ENCODE measurements at regions not wholly inside any gene's neighbourhood (a gene's known extent, or its start where the extent isn't known, plus 50 kb on each side); places are given as distances from the start of the nearest gene placed in this dataset.

GRCh38 chr6:133062696-133063306 lies 178.4 kb upstream of the EYA4 start:
- Histone ChIP-seq H3K9me3 (replicated peaks; ENCODE audit: control insufficient read depth, low read depth, low read length) (no peaks in the 10 kb centered on the region), H3K27ac (ENCODE audit: low read length) (peak overlapping the region; percentile 84), H3K36me3 (ENCODE audit: control insufficient read depth, insufficient read depth, low read length) (no peaks in the 10 kb centered on the region), H3K4me3 (ENCODE audit: low read length) (no peak overlapping the region), H3K27me3 (ENCODE audit: control insufficient read depth, insufficient read depth, low read length) (no peaks in the 10 kb centered on the region), H3K4me1 (ENCODE audit: control insufficient read depth, insufficient read depth, low read length) (peaks cover 3% of the 10 kb centered on the region)
- DNase-seq: peak; percentile 70
- 87% methylated on average over 3 of the region's 8 CpGs for WGBS (ENCODE audit: insufficient coverage)

- Histone ChIP-seq H3K9me3 (replicated peaks; ENCODE audit: control insufficient read depth, low read depth, low read length) (no peaks in the 10 kb centered on the region), H3K4me1 (ENCODE audit: control insufficient read depth, insufficient read depth, low read length) (peaks cover 1% of the 10 kb centered on the region), H3K36me3 (ENCODE audit: control insufficient read depth, insufficient read depth, low read length) (no peaks in the 10 kb centered on the region), H3K27me3 (ENCODE audit: control insufficient read depth, insufficient read depth, low read length) (no peaks in the 10 kb centered on the region), H3K27ac (ENCODE audit: low read length) (no peak overlapping the region), H3K4me3 (ENCODE audit: low read length) (no peak overlapping the region)
- DNase-seq: no peak
- WGBS (ENCODE audit: insufficient coverage): 17% methylated on average over 1 of the region's 3 CpGs
These were observed 173.2 kb upstream of the EYA4 start for GRCh38 chr6:133067960-133068359.

GRCh38 chr6:133070410-133071043 lies 170.6 kb upstream of the EYA4 start:
- Histone ChIP-seq H3K4me3 (ENCODE audit: low read length) (no peak overlapping the region), H3K9me3 (replicated peaks; ENCODE audit: control insufficient read depth, low read depth, low read length) (no peaks in the 10 kb centered on the region), H3K27ac (ENCODE audit: low read length) (no peak overlapping the region), H3K27me3 (ENCODE audit: control insufficient read depth, insufficient read depth, low read length) (no peaks in the 10 kb centered on the region), H3K36me3 (ENCODE audit: control insufficient read depth, insufficient read depth, low read length) (no peaks in the 10 kb centered on the region), H3K4me1 (ENCODE audit: control insufficient read depth, insufficient read depth, low read length) (no peaks in the 10 kb centered on the region)
- WGBS (ENCODE audit: insufficient coverage): 100% methylated on average over 1 of the region's 4 CpGs
- no peak for DNase-seq

- Histone ChIP-seq H3K4me1 (ENCODE audit: control insufficient read depth, insufficient read depth, low read length) (peaks cover 2% of the 10 kb centered on the region), H3K36me3 (ENCODE audit: control insufficient read depth, insufficient read depth, low read length) (no peaks in the 10 kb centered on the region), H3K27me3 (ENCODE audit: control insufficient read depth, insufficient read depth, low read length) (no peaks in the 10 kb centered on the region), H3K9me3 (replicated peaks; ENCODE audit: control insufficient read depth, low read depth, low read length) (no peaks in the 10 kb centered on the region), H3K4me3 (ENCODE audit: low read length) (no peak overlapping the region), H3K27ac (ENCODE audit: low read length) (no peak overlapping the region)
- WGBS (ENCODE audit: insufficient coverage): no CpG with 5 or more reads among the region's 2 CpGs
- DNase-seq: no peak
These were observed 161.3 kb upstream of the EYA4 start for GRCh38 chr6:133079901-133080300.

GRCh38 chr6:133083248-133083967 lies 157.7 kb upstream of the EYA4 start:
- H3K27ac ChIP-seq (ENCODE audit: low read length): no peak overlapping the region
- H3K4me3 ChIP-seq (ENCODE audit: low read length): no peak overlapping the region
- DNase-seq: no peak
- no CpG with 5 or more reads among the region's 2 CpGs for WGBS (ENCODE audit: insufficient coverage)
- no peaks in the 10 kb centered on the region for H3K36me3 ChIP-seq (ENCODE audit: control insufficient read depth, insufficient read depth, low read length)
- H3K27me3 ChIP-seq (ENCODE audit: control insufficient read depth, insufficient read depth, low read length): no peaks in the 10 kb centered on the region
- peaks cover 4% of the 10 kb centered on the region for H3K4me1 ChIP-seq (ENCODE audit: control insufficient read depth, insufficient read depth, low read length)
- no peaks in the 10 kb centered on the region for H3K9me3 ChIP-seq (replicated peaks; ENCODE audit: control insufficient read depth, low read depth, low read length)

GRCh38 chr6:133085471-133085870 lies 155.7 kb upstream of the EYA4 start:
- Histone ChIP-seq H3K36me3 (ENCODE audit: control insufficient read depth, insufficient read depth, low read length) (no peaks in the 10 kb centered on the region), H3K9me3 (replicated peaks; ENCODE audit: control insufficient read depth, low read depth, low read length) (no peaks in the 10 kb centered on the region), H3K27ac (ENCODE audit: low read length) (peak overlapping the region; percentile 29), H3K4me1 (ENCODE audit: control insufficient read depth, insufficient read depth, low read length) (peaks cover 4% of the 10 kb centered on the region), H3K4me3 (ENCODE audit: low read length) (no peak overlapping the region), H3K27me3 (ENCODE audit: control insufficient read depth, insufficient read depth, low read length) (no peaks in the 10 kb centered on the region)
- no CpG with 5 or more reads among the region's 1 CpG for WGBS (ENCODE audit: insufficient coverage)
- peak; percentile 65 for DNase-seq

GRCh38 chr6:133085896-133086295 lies 155.3 kb upstream of the EYA4 start:
- Histone ChIP-seq H3K36me3 (ENCODE audit: control insufficient read depth, insufficient read depth, low read length) (no peaks in the 10 kb centered on the region), H3K27me3 (ENCODE audit: control insufficient read depth, insufficient read depth, low read length) (no peaks in the 10 kb centered on the region), H3K4me3 (ENCODE audit: low read length) (no peak overlapping the region), H3K9me3 (replicated peaks; ENCODE audit: control insufficient read depth, low read depth, low read length) (no peaks in the 10 kb centered on the region), H3K27ac (ENCODE audit: low read length) (peak overlapping the region; percentile 32), H3K4me1 (ENCODE audit: control insufficient read depth, insufficient read depth, low read length) (peaks cover 4% of the 10 kb centered on the region)
- peak; percentile 75 for DNase-seq
- 0% methylated on average over 1 of the region's 2 CpGs for WGBS (ENCODE audit: insufficient coverage)

- H3K4me3 ChIP-seq (ENCODE audit: low read length): no peak overlapping the region
- no peaks in the 10 kb centered on the region for H3K36me3 ChIP-seq (ENCODE audit: control insufficient read depth, insufficient read depth, low read length)
- H3K27ac ChIP-seq (ENCODE audit: low read length): no peak overlapping the region
- peak; percentile 56 for DNase-seq
- no peaks in the 10 kb centered on the region for H3K27me3 ChIP-seq (ENCODE audit: control insufficient read depth, insufficient read depth, low read length)
- peaks cover 2% of the 10 kb centered on the region for H3K4me1 ChIP-seq (ENCODE audit: control insufficient read depth, insufficient read depth, low read length)
- H3K9me3 ChIP-seq (replicated peaks; ENCODE audit: control insufficient read depth, low read depth, low read length): no peaks in the 10 kb centered on the region
- WGBS (ENCODE audit: insufficient coverage): 67% methylated on average over 3 of the region's 5 CpGs
These were observed 152.0 kb upstream of the EYA4 start for GRCh38 chr6:133088931-133089695.

- Histone ChIP-seq H3K27me3 (ENCODE audit: control insufficient read depth, insufficient read depth, low read length) (no peaks in the 10 kb centered on the region), H3K27ac (ENCODE audit: low read length) (no peak overlapping the region), H3K9me3 (replicated peaks; ENCODE audit: control insufficient read depth, low read depth, low read length) (no peaks in the 10 kb centered on the region), H3K4me1 (ENCODE audit: control insufficient read depth, insufficient read depth, low read length) (no peaks in the 10 kb centered on the region), H3K36me3 (ENCODE audit: control insufficient read depth, insufficient read depth, low read length) (no peaks in the 10 kb centered on the region), H3K4me3 (ENCODE audit: low read length) (no peak overlapping the region)
- no peak for DNase-seq
- no CpG with 5 or more reads among the region's 1 CpG for WGBS (ENCODE audit: insufficient coverage)
These were observed 149.0 kb upstream of the EYA4 start for GRCh38 chr6:133092199-133092598.

- no peaks in the 10 kb centered on the region for H3K27me3 ChIP-seq (ENCODE audit: control insufficient read depth, insufficient read depth, low read length)
- no peaks in the 10 kb centered on the region for H3K9me3 ChIP-seq (replicated peaks; ENCODE audit: control insufficient read depth, low read depth, low read length)
- H3K36me3 ChIP-seq (ENCODE audit: control insufficient read depth, insufficient read depth, low read length): no peaks in the 10 kb centered on the region
- H3K4me1 ChIP-seq (ENCODE audit: control insufficient read depth, insufficient read depth, low read length): no peaks in the 10 kb centered on the region
- DNase-seq: no peak
- WGBS (ENCODE audit: insufficient coverage): 86% methylated on average over 4 of the region's 5 CpGs
- no peak overlapping the region for H3K4me3 ChIP-seq (ENCODE audit: low read length)
- no peak overlapping the region for H3K27ac ChIP-seq (ENCODE audit: low read length)
These were observed 148.4 kb upstream of the EYA4 start for GRCh38 chr6:133092771-133093170.
